Type B pancreatic cell (in vitro differentiated cells): ENCODE measurements at regions not wholly inside any gene's neighbourhood (a gene's known extent, or its start where the extent isn't known, plus 50 kb on each side); places are given as distances from the start of the nearest gene placed in this dataset.

ENCODE experiments used
- DNase-seq: peaks from one replicate; pipeline ENCODE4 v3.0.0; 2021; ENCODE audit warnings: mixed read lengths; ENCODE audit not compliant: unreplicated experiment; ENCODE audit errors: extremely low spot score
- H3K27ac Mint-ChIP-seq: 2 replicates; pipeline ENCODE4 v1.8.0; 2021; ENCODE audit warnings: mild to moderate bottlenecking, mixed read lengths
- H3K27me3 Mint-ChIP-seq: 2 replicates; pipeline ENCODE4 v1.8.0; 2021; ENCODE audit warnings: mixed read lengths
- H3K36me3 Mint-ChIP-seq: 2 replicates; pipeline ENCODE4 v1.8.0; 2021; ENCODE audit warnings: mixed read lengths
- H3K4me1 Mint-ChIP-seq: one replicate; pipeline ENCODE4 v1.8.0; 2021; ENCODE audit warnings: mixed read lengths; ENCODE audit not compliant: unreplicated experiment
- H3K4me3 Mint-ChIP-seq: 2 replicates; pipeline ENCODE4 v1.8.0; 2021; ENCODE audit warnings: mild to moderate bottlenecking, mixed read lengths
- H3K9me3 Mint-ChIP-seq: 2 replicates; pipeline ENCODE4 v1.8.0; 2021; ENCODE audit warnings: mixed read lengths
- TF ChIP-seq, protein P1 (sequence below): fragments of 200-600 bp; sonication (generic); conservative IDR thresholded peaks from 2 replicates; pipeline ENCODE4 v1.5.0; 2021; ENCODE audit warnings: antibody characterized with exemption, mild to moderate bottlenecking

DNA sequence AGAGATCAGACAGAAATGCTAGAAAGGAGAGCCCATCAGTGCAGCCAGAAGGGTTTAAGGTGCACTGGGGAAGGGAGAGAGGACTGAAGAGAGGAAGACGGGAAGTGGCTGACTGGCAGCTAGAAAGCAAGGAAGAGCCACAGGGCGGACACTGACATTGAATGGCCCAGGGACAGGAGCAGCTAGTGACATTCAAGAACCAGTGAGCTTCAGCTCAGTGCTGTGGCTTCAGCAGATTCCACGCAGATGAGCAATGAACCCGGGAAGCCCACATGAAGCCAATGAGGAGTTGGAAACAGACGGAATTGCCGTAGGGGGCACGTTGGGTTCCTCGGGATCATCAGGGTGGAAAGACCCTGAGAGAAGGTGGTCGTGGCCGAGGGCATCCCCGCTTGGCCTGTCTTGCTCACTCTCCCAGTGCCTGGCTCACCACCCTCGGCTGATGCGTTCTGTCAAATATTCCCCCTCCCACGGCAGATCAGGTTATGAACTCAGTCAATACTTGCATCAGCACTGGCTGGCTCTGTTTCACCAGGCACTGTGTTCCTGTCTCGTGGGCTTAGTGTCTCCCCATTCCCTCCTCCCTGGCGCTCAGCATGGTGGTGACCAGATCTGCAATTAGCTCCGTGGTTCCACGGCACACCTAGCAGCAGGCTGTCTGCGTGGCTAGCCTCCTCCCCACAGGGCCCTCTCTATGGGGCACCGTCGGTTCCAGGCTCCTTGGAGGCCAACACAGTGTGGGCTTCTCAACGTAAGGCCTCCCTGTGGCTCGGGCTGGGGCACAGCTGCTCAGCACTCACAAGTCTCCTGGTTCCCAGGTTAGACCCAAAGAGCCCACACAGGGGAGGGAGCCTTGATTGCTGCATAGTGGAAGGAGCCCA, 145.5 kb downstream of the TRIM29 start:
- Mint-ChIP-seq H3K4me1 (peaks cover 32% of the 10 kb centered on the region), H3K9me3 (no peaks in the 10 kb centered on the region), H3K36me3 (no peaks in the 10 kb centered on the region), H3K27me3 (peaks cover 12% of the 10 kb centered on the region), H3K27ac (no peak overlapping the region), H3K4me3 (no peak overlapping the region)
- TF ChIP-seq, protein P1, sequence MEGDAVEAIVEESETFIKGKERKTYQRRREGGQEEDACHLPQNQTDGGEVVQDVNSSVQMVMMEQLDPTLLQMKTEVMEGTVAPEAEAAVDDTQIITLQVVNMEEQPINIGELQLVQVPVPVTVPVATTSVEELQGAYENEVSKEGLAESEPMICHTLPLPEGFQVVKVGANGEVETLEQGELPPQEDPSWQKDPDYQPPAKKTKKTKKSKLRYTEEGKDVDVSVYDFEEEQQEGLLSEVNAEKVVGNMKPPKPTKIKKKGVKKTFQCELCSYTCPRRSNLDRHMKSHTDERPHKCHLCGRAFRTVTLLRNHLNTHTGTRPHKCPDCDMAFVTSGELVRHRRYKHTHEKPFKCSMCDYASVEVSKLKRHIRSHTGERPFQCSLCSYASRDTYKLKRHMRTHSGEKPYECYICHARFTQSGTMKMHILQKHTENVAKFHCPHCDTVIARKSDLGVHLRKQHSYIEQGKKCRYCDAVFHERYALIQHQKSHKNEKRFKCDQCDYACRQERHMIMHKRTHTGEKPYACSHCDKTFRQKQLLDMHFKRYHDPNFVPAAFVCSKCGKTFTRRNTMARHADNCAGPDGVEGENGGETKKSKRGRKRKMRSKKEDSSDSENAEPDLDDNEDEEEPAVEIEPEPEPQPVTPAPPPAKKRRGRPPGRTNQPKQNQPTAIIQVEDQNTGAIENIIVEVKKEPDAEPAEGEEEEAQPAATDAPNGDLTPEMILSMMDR = no peak
- DNase-seq = no peak

DNA sequence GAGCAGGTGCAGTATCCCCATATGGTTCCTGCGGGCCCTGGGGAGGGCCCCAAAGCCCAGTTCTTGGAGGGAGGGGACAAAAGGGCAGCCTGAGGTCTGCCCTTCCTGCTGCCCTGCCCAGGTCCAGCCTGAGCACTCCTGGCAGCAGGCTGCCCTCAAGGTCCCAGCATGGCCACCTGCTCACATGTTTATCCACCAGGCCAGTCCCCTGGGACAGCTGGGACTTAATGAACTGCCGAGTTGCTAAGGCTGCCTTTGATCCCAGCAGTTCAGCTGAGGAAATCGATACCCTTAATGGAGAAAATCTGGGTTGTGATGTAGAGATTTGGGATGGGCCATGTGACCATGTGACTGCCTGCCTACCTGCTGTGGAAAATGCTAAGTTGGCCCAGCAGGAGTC, 146.2 kb downstream of the TRIM29 start:
- Mint-ChIP-seq H3K4me1 (peaks cover 32% of the 10 kb centered on the region), H3K36me3 (no peaks in the 10 kb centered on the region), H3K27ac (no peak overlapping the region), H3K27me3 (peaks cover 12% of the 10 kb centered on the region), H3K4me3 (no peak overlapping the region), H3K9me3 (no peaks in the 10 kb centered on the region)
- DNase-seq = no peak
- TF ChIP-seq, protein P1 = no peak

DNA sequence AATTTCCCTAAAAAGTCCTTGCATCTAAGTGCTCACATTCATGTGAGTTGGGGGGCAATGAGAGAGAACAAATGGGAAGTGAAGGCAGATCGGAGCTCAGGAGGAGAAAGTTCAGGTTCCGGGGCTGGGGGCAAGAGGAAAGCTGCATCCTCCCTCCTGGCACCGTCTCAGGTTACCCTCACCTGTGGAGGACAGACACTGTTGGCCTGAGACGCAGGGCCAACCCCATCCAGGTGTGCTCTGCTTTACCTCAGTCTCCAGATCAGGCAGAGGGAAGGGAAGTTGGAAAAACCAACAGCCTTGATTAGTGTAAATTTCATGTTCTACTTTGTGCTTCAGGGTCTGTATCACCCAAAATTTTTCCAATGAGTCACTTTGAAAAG, 146.9 kb downstream of the TRIM29 start:
- Mint-ChIP-seq H3K27ac (no peak overlapping the region), H3K4me3 (no peak overlapping the region)

DNA sequence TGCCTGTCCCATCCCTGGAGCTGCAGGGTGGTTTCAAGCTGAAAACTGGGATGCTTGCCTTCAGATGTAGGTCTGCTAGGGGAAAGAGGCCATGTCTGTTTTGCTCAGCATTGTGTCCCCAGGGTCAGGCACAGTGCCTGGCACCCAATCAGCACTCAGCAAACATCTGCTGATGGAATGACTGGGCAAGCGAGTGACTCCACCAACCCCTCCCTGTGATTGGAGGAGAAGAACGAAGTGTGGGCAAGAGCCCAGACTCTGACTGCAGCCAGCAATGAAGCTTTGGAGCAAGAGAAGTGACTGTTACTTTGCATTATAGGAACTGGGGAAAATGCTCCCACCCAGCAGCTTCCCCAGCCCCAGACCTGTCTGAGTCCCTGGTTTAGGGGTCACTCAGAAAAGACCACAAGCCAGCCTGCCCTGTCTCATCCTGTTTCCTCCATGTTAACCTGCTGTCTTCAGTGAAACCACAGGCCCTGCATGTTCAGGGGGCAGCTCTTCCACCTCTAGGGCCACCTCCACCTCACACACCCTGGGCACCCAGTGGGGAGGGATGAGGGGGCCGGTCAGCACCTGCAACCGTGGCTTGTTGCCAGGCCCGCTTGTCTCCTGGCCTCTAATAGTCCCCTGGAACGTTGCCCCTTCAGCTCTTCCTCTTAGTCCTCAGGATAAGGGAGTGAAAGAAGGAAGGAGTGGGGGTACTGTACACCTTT, 147.4 kb downstream of the TRIM29 start:
- no peak overlapping the region for H3K27ac Mint-ChIP-seq

More for the DNA sequence above, 146.9 kb downstream of the TRIM29 start:
- peaks cover 32% of the 10 kb centered on the region for H3K4me1 Mint-ChIP-seq
- no peaks in the 10 kb centered on the region for H3K36me3 Mint-ChIP-seq
- TF ChIP-seq, protein P1 = no peak
- no peak for DNase-seq
- no peaks in the 10 kb centered on the region for H3K9me3 Mint-ChIP-seq
- H3K27me3 Mint-ChIP-seq = peaks cover 12% of the 10 kb centered on the region

DNA sequence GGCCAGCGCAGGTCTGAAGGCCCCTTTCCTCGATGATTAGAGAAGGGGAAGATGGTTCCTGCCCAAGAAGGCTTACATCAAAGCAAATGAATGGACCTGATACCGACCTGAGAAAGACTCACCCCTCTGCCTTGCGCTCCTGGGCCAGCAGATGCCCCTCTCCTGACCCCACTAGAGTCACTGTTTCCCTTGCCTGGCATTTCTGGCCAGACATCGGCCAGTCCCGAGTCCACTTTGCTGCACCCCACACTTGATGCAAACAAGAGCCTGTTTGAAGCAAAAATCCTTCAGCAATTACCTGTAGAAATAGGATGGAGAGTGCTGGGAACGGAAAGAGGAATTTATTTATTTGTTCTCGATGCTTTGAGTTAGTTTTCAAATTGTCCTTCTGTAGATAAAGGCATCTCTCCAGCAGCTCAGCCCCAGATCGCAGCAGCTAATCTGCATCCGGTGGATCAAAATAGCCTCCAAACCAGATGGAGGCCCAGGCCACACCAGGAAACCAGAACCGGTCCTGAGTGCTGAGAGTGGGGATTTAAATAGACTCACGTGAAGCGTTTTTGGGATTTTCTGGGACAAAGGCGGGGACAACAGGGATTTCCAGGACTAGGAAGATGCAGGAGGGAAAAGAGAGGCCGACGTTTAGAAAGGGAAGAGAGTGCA, 148.6 kb downstream of the TRIM29 start:
- H3K4me3 Mint-ChIP-seq = no peak overlapping the region
- H3K27ac Mint-ChIP-seq = no peak overlapping the region
- H3K4me1 Mint-ChIP-seq = peaks cover 32% of the 10 kb centered on the region

More for the DNA sequence above, 147.4 kb downstream of the TRIM29 start:
- Mint-ChIP-seq H3K36me3 (no peaks in the 10 kb centered on the region), H3K9me3 (no peaks in the 10 kb centered on the region), H3K4me1 (peaks cover 32% of the 10 kb centered on the region), H3K27me3 (peaks cover 12% of the 10 kb centered on the region), H3K4me3 (no peak overlapping the region)
- TF ChIP-seq, protein P1 = no peak
- DNase-seq = no peak

More for the DNA sequence above, 148.6 kb downstream of the TRIM29 start:
- TF ChIP-seq, protein P1 = no peak
- peaks cover 12% of the 10 kb centered on the region for H3K27me3 Mint-ChIP-seq
- DNase-seq = no peak
- H3K36me3 Mint-ChIP-seq = no peaks in the 10 kb centered on the region
- no peaks in the 10 kb centered on the region for H3K9me3 Mint-ChIP-seq
